ENCODE measurements at regions not wholly inside any gene's neighbourhood (a gene's known extent, or its start where the extent isn't known, plus 50 kb on each side); places are given as distances from the start of the nearest gene placed in this dataset.

DNA sequence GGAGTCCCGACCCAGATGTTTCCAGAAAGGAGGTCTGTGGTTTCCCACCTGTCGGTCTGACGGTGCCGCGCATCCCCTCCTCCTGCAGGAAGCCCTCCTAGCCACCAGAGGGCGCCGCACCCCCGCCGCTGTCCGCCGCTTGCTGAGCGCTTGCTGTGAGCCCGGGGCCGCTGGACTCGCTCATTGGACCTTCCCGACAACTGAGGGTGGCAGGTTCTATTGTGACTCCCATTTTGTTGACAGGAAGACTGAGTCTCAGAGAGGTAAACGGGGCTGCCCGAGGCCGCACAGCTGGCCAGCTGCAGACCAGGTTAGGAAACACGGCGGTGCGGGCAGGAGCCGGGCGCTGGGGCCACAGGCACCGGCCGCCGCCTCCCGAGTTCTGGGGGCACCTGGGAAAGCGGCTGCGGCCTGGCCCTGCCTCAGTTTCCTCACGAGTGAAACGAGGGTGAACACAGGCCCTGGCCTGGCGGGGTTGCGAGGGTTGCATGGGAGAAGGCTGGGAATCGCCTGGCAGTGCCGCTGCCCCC, 191.1 kb upstream of the CIBAR2 start (continued):
- TF ChIP-seq KDM2A (CRISPR knock-in tag; IDR thresholded peaks at IDR 0.05; ENCODE audit: borderline replicate concordance, low read depth) (peak; percentile 72; the same call in 1 of the 2 replicates), ZSCAN31 (CRISPR knock-in tag; IDR thresholded peaks at IDR 0.05; ENCODE audit: low read depth) (peak; percentile 30; the same call in 1 of the 2 replicates), HDAC2 (CRISPR knock-in tag; IDR thresholded peaks at IDR 0.05) (0 out of 2 replicates have a peak, but pooled peaks have one; percentile 29), ZNF510 (CRISPR knock-in tag; IDR thresholded peaks at IDR 0.05; ENCODE audit: low read depth) (no peak), ZBTB7A (CRISPR knock-in tag; IDR thresholded peaks at IDR 0.05) (peak; percentile 49; the same call in 1 of the 2 replicates), AHR (CRISPR knock-in tag; IDR thresholded peaks at IDR 0.05) (no peak), ZNF776 (CRISPR knock-in tag; IDR thresholded peaks at IDR 0.05) (peak; percentile 66; the same call in 1 of the 2 replicates), KLF12 (CRISPR knock-in tag; IDR thresholded peaks at IDR 0.05; ENCODE audit: borderline replicate concordance) (peak; percentile 75; the same call in 1 of the 2 replicates), ZNF772 (CRISPR knock-in tag; IDR thresholded peaks at IDR 0.05) (peak; percentile 72; the same call in 1 of the 2 replicates), KDM3A (CRISPR knock-in tag; IDR thresholded peaks at IDR 0.05; ENCODE audit: low read depth) (0 out of 2 replicates have a peak, but pooled peaks have one; percentile 38), ZNF343 (CRISPR knock-in tag; IDR thresholded peaks at IDR 0.05) (no peak), ZNF205 (CRISPR knock-in tag; IDR thresholded peaks at IDR 0.05) (peak; percentile 42; the same call in 1 of the 2 replicates), ADNP (CRISPR knock-in tag; IDR thresholded peaks at IDR 0.05) (peak; percentile 86), NFKB2 (CRISPR knock-in tag; IDR thresholded peaks at IDR 0.05; ENCODE audit: borderline replicate concordance) (peak; percentile 59; the same call in 1 of the 2 replicates), STAG1 (CRISPR knock-in tag; IDR thresholded peaks at IDR 0.05) (peak; percentile 85), YY1 (IDR thresholded peaks at IDR 0.05; ENCODE audit: insufficient read depth, insufficient replicate concordance, low read depth, low read length) (peak; percentile 36), ZBTB42 (CRISPR knock-in tag; IDR thresholded peaks at IDR 0.05) (peak; percentile 75; the same call in 1 of the 2 replicates), ZNF496 (CRISPR knock-in tag; IDR thresholded peaks at IDR 0.05; ENCODE audit: insufficient replicate concordance) (no peak), NCOA2 (CRISPR knock-in tag; IDR thresholded peaks at IDR 0.05) (0 out of 2 replicates have a peak, but pooled peaks have one; percentile 15), AGO2 (optimal IDR thresholded peaks at IDR 0.05; ENCODE audit: low read depth, low read length) (peak; percentile 24), ZNF383 (CRISPR knock-in tag; IDR thresholded peaks at IDR 0.05; ENCODE audit: borderline replicate concordance) (no peak), RCOR2 (CRISPR knock-in tag; IDR thresholded peaks at IDR 0.05) (peak; percentile 68; the same call in 1 of the 2 replicates), PHF8 (CRISPR knock-in tag; IDR thresholded peaks at IDR 0.05) (peak; percentile 44; the same call in 1 of the 2 replicates), MTA1 (CRISPR knock-in tag; IDR thresholded peaks at IDR 0.05; ENCODE audit: borderline replicate concordance) (peak; percentile 71; the same call in 1 of the 2 replicates), ZNF768 (CRISPR knock-in tag; IDR thresholded peaks at IDR 0.05) (peak; percentile 92), MZF1 (CRISPR knock-in tag; IDR thresholded peaks at IDR 0.05; ENCODE audit: borderline replicate concordance) (no peak), ERF (CRISPR knock-in tag; IDR thresholded peaks at IDR 0.05) (0 out of 2 replicates have a peak, but pooled peaks have one; percentile 20), ZNF547 (CRISPR knock-in tag; IDR thresholded peaks at IDR 0.05) (0 out of 2 replicates have a peak, but pooled peaks have one; percentile 43), SNAI1 (CRISPR knock-in tag; IDR thresholded peaks at IDR 0.05; ENCODE audit: borderline replicate concordance) (no peak), RFXAP (CRISPR knock-in tag; IDR thresholded peaks at IDR 0.05; ENCODE audit: borderline replicate concordance) (peak; percentile 50; the same call in 1 of the 2 replicates), ISL2 (CRISPR knock-in tag; IDR thresholded peaks at IDR 0.05) (0 out of 2 replicates have a peak, but pooled peaks have one; percentile 32)
- TF ChIP-seq, protein P1, sequence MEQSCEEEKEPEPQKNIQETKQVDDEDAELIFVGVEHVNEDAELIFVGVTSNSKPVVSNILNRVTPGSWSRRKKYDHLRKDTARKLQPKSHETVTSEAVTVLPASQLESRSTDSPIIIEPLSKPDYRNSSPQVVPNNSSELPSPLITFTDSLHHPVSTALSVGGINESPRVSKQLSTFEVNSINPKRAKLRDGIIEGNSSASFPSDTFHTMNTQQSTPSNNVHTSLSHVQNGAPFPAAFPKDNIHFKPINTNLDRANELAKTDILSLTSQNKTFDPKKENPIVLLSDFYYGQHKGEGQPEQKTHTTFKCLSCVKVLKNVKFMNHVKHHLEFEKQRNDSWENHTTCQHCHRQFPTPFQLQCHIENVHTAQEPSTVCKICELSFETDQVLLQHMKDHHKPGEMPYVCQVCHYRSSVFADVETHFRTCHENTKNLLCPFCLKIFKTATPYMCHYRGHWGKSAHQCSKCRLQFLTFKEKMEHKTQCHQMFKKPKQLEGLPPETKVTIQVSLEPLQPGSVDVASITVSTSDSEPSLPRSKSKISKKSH (CRISPR knock-in tag; IDR thresholded peaks at IDR 0.05; ENCODE audit: borderline replicate concordance): 0 out of 2 replicates have a peak, but pooled peaks have one; percentile 22
